Right lobe of liver (tissue), 4 donors: ENCODE measurements at regions not wholly inside any gene's neighbourhood (a gene's known extent, or its start where the extent isn't known, plus 50 kb on each side); places are given as distances from the start of the nearest gene placed in this dataset.

Experiments
- POLR2A ChIP-seq: fragments of 450-650 bp; IDR thresholded peaks from one replicate; pipeline ENCODE4 v1.6.1; 2017; ENCODE audit warnings: antibody characterized with exemption, mild to moderate bottlenecking
- TF ChIP-seq, protein P1 (sequence below), 4 donors: fragments of 200-600 bp in 3 of 4; fragments of 450-650 bp in 1 of 4; IDR thresholded peaks; one replicate each; pipeline versions ENCODE4 v1.5.1 to v1.8.0; 2016 to 2022; ENCODE audit warnings: antibody characterized with exemption in 4 of 4, mild to moderate bottlenecking in 2 of 4
- donor health status: DM: no; HTN: no; CAD: no.
- donor health status: DM: no; HTN: no; CAD: no.
- donor health status: DM: no; HTN: yes; CAD: no.

DNA sequence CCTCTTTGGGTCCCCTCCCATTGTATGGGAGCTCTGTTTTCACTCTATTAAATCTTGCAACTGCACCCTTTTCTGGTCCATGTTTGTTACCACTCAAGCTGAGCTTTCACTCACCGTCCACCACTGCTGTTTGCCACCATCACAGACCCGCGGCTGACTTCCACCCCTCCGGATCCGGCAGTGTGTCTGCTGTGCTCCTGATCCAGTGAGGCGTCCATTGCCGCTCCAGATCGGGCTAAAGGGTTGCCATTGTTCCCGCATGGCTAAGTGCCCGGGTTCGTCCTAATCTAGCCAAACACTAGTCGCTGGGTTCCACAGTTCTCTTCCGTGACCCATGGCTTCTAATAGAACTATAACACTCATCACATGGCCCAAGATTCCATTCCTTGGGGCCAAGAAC, 157.2 kb downstream of the SEC16B start:
- no peak for TF ChIP-seq POLR2A
- TF ChIP-seq, protein P1, sequence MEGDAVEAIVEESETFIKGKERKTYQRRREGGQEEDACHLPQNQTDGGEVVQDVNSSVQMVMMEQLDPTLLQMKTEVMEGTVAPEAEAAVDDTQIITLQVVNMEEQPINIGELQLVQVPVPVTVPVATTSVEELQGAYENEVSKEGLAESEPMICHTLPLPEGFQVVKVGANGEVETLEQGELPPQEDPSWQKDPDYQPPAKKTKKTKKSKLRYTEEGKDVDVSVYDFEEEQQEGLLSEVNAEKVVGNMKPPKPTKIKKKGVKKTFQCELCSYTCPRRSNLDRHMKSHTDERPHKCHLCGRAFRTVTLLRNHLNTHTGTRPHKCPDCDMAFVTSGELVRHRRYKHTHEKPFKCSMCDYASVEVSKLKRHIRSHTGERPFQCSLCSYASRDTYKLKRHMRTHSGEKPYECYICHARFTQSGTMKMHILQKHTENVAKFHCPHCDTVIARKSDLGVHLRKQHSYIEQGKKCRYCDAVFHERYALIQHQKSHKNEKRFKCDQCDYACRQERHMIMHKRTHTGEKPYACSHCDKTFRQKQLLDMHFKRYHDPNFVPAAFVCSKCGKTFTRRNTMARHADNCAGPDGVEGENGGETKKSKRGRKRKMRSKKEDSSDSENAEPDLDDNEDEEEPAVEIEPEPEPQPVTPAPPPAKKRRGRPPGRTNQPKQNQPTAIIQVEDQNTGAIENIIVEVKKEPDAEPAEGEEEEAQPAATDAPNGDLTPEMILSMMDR (IDR thresholded peaks at IDR 0.05): no peak
